Activated CD4-positive, alpha-beta T cell treated with anti-CD3 and anti-CD28 coated beads, Interleukin-10, Interleukin-2, amounts not matched to agents 100 ng/mL and 50 ng/mL, durations not matched to agents 16 hours and 8 hours (primary cell): ENCODE measurements at regions not wholly inside any gene's neighbourhood (a gene's known extent, or its start where the extent isn't known, plus 50 kb on each side); places are given as distances from the start of the nearest gene placed in this dataset.

Experiments
- DNase-seq: peaks from one replicate; pipeline ENCODE4 v3.0.0-alpha.2; 2020

DNA sequence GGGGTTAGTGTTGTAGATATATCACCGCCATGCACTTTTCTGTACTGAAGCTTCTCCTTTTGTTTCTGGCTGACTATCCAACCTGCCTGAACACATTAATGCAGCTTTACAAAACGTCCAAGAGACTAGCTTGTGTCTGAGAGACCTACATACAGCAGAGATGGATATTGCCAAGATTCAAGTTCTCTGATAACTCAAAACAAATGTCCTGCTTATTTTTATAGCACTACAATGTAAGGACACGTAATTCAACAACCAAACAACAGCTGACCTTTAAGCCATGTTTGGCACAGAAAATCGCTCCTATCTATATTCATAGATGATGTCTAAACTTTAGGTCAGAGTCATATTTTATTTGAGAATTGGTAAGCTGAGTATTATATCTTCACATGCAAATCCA is 76.2 kb upstream of the NTRK2 start:
- no peak for DNase-seq

DNA sequence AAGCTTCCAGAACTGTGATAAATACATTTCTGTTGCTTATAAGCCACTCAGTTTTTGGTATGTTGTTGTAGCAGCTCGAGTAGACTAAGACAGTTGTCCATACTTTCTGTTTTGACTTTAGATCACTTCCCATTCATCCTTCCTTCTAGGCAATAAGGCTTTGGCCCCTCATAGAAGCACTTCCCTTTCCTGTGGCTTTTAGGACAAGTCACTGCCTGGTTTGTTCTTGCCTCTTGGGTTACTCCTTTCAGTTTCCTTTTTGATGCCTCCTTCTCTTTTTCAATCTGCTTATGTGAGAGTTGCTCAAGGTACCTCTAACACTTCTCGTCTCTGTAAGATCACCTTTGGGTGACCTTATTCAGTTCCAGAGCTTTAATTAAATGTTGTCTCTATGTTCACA is 72.4 kb upstream of the NTRK2 start:
- DNase-seq = peak; percentile 17

DNA sequence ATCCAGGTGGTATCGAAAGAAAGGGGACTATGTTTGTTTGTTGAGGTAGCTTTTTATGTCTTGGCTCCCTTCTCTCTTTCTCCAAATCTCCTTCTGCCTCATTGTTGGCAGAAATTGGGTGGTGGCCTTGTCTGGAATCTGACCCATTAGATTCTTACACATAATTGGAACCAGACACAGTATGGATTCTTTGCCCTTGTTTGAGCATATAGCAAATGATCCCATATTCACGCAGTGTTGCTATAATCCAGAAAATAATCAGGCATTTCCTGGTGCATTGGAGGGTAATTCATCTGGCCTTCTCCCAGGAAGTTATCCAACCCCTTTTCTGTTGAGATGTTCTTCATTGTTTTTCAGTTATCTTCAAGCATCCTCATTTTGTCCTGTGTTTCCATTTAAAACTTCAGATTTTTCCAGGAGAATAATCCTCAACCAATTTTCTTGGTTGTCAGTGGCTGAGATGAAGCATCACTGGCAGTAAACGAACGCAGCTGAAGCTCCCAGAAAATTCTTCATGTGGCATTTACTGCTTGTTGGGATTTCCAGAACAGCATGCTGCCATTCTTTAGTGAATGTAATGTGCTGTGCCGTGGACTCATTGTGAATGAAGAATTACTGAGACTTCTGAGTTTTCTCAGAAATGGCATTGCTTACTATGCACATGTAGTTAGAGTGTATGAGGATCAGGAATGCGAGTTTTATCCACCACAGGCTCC is 70.5 kb upstream of the NTRK2 start:
- DNase-seq = no peak

DNA sequence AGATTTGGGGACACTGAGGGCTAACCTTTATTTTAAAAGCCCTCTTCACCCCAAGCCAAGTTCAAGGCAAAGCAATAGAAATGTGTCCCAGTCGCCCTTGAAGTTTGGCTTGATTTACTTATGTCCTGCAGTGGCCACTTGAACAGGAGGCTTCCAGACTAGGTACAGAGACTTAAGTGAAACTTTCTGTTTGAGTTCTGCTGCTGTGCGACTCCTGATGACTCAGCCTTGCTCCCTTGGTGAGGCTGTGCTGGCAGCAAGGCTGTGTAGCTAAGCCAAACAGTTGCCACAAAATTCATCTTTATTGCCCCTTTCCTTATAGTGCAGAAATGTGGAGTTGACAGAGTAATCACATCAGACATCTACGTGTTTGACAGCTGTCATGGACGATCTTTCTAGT is 68.8 kb upstream of the NTRK2 start:
- no peak for DNase-seq

DNA sequence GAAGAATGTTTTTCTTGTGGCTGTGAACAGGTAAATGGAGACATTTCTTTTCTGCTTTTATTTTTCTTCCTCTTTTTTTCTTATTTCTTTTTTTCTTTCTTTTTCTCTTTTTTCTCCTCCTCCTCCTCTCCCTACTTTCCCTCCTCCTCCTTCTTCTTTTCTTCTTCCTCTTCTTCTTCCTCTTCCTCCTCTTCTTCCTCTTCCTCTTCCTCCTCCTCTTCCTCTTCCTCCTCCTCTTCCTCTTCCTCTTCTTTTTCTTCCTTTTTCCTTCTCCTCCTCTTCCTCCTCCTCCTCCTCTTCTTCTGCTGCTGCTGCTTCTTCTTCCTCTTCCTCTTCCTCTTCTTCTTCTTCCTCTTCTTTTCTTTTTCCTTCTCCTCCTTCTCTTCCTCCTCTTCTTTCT is 65.3 kb upstream of the NTRK2 start:
- no peak for DNase-seq

DNA sequence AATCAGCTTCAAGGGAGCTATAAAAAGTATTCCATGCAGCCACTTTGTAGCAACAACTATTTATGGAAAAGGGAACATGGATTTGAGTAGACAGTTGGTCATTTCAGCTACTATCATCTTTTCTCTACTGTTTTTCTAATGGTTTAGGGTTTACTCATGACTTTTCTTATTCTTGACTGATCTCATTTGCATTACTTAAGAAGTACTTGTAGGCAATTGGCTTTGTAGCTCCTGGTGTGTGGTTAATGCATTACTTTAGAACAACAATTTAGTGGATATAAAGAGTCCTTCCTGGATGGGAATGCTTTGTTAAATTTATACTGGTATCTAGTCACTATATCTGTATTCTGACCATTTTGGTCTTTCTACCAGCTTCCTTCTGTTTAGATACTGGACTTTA is 59.8 kb upstream of the NTRK2 start:
- no peak for DNase-seq

DNA sequence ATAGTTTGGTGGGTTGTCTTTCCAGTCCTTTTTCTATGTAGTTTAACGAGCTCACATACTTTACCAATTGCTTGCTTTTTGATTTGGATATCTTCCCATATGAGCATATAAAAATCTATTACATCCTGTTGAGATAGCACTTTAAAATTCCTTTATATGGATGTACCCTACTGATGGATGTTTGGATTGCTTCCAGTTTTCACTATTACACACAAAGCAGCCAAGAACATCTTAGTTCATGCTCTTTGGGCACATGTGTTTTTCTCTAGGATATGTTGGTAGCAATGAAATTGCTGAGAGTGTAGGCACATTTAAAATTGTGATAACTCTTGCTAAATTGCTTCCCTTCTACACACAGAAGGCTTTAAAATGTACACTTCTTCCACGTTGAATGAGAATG is 56.1 kb upstream of the NTRK2 start:
- DNase-seq = no peak

DNA sequence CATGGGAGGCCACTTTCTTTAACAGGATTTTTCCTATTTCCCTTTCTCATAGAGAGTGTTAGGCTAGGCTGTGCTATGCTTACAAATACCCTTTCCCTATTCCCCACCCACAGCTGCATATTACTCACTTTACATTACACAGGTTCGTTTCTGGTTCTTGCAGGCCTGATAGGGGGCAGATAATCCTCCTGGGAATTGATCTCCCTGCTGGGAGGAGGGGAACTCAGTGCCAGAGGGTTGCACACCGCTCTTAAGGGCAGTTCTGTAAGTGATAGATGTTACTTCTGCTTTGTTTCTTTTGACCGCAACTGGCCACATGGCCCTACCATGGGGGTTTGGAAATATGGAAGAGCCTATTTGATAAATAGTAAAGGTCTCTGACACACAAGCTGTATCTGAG is 54.0 kb upstream of the NTRK2 start:
- DNase-seq = no peak

DNA sequence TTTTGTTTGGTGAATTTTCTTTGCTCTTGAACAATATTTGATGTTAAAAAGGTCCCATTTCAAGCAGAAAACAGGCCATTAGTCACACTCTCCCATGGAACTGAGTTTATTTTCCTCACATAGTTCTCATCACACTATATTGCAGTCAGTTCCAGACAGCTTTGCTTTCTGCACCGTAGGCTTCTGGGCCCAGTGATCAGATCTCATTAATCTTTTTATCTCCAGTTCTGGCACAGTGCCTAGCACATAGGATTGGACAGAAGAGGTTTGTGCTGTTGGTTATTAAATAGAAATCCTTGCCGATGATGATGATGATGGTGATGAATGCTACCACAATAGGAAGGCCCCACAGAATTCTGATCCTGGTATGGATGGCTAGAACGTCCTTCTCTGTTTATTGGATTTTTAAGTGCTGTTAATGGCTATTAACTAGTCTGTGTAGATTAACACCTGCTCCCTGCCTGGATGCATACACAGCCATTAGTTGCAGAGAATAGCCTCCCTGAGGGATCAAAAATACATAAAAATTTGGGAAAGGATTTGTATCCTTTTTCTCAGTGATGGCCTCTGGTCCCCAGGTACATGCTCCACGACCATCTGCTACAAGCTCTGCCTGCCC is 52.0 kb upstream of the NTRK2 start:
- DNase-seq = no peak
